HG02588 (cell line): ENCODE measurements at regions not wholly inside any gene's neighbourhood (a gene's known extent, or its start where the extent isn't known, plus 50 kb on each side); places are given as distances from the start of the nearest gene placed in this dataset.
"Not testable (repeated sequence)": the region's sequence is repeated elsewhere in the genome, so short reads cannot be mapped to it uniquely, and the experiment has no call there.

ENCODE experiments used
- ATAC-seq: cut with Tn5 transposase; IDR thresholded peaks from one replicate; pipeline ENCODE4 v1.9.1; 2021; ENCODE audit warnings: mild to moderate bottlenecking, moderate library complexity; ENCODE audit not compliant: unreplicated experiment

GRCh38 chr4:72205298-72205697, 173.5 kb downstream of the NPFFR2 start:
- no peak for ATAC-seq

- ATAC-seq, result no peak
Observed at GRCh38 chr4:72205831-72206230, 174.0 kb downstream of the NPFFR2 start.

- ATAC-seq, result no peak
Observed at GRCh38 chr4:72207196-72207595, 175.4 kb downstream of the NPFFR2 start.

- no peak for ATAC-seq
Observed at GRCh38 chr4:72208421-72209075, 176.7 kb downstream of the NPFFR2 start.

GRCh38 chr4:72209600-72209999, 177.8 kb downstream of the NPFFR2 start:
- peak; percentile 51 for ATAC-seq

GRCh38 chr4:72213763-72214162, 182.0 kb downstream of the NPFFR2 start:
- not testable (repeated sequence) for ATAC-seq

- ATAC-seq, result no peak
Observed at GRCh38 chr4:72215198-72215597, 183.4 kb downstream of the NPFFR2 start.

GRCh38 chr4:72216539-72217277, 184.9 kb downstream of the NPFFR2 start:
- no peak for ATAC-seq

GRCh38 chr4:72218953-72219352, 187.2 kb downstream of the NPFFR2 start:
- no peak for ATAC-seq
